Activated CD8-positive, alpha-beta memory T cell treated with anti-CD3 and anti-CD28 coated beads, Interleukin-2, amount 10 ng/mL, durations not matched to agents 7 days and 5 days (primary cell): ENCODE measurements at regions not wholly inside any gene's neighbourhood (a gene's known extent, or its start where the extent isn't known, plus 50 kb on each side); places are given as distances from the start of the nearest gene placed in this dataset.

ENCODE experiments used
- ATAC-seq: fragments of 150-1000 bp; cut with Tn5 transposase; one replicate; pipeline ENCODE4 v1.10.0; 2021; ENCODE audit warnings: moderate library complexity
- CTCF ChIA-PET: fragments of 350-600 bp; sonication (Branson Sonifier 250); formaldehyde crosslinking; loops from one replicate; lab custom pipeline; 2021; ENCODE audit warnings: antibody characterized with exemption; lab: Charles Lee
- DNase-seq: peaks from one replicate; pipeline ENCODE4 v3.0.0-alpha.2; 2020
- H3K27ac Mint-ChIP-seq: one replicate; pipeline ENCODE4 v1.8.0; 2021; ENCODE audit warnings: mild to moderate bottlenecking, mixed read lengths
- H3K27me3 Mint-ChIP-seq: one replicate; pipeline ENCODE4 v1.8.0; 2021; ENCODE audit warnings: mixed read lengths
- H3K36me3 Mint-ChIP-seq: one replicate; pipeline ENCODE4 v1.8.0; 2021; ENCODE audit warnings: mild to moderate bottlenecking, mixed read lengths
- H3K4me1 Mint-ChIP-seq: one replicate; pipeline ENCODE4 v1.8.0; 2021; ENCODE audit warnings: mixed read lengths
- H3K4me3 Mint-ChIP-seq: one replicate; pipeline ENCODE4 v1.8.0; 2021; ENCODE audit warnings: mild to moderate bottlenecking, moderate library complexity, mixed read lengths
- H3K9me3 Mint-ChIP-seq: one replicate; pipeline ENCODE4 v1.8.0; 2022; ENCODE audit warnings: low read depth, mixed read lengths

DNA sequence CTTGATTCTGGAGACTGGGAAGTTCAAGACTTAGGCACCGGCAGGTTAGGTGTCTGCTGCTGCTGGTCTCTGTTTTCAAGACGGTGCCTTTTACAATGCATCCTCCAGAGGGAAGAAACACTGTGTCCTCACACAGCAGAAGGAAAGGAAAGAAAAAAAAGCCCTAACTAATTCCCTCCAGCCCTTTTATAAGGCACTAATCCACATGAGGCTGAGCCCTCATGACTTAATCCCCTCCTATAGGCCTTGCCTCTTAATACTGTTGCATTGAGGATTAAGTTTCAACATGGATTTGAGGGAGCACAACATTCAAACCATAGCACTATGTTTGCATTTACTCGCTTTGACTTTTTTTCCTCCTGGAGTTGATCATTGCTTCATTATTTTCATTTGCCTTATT is 585.9 kb downstream of the TLR4 start:
- Mint-ChIP-seq H3K4me1 (no peaks in the 10 kb centered on the region), H3K27ac (no peak overlapping the region), H3K27me3 (no peaks in the 10 kb centered on the region), H3K4me3 (no peak overlapping the region), H3K9me3 (no peaks in the 10 kb centered on the region), H3K36me3 (no peaks in the 10 kb centered on the region)
- DNase-seq (no peak), ATAC-seq (no peak)
- CTCF ChIA-PET = no interaction called here

DNA sequence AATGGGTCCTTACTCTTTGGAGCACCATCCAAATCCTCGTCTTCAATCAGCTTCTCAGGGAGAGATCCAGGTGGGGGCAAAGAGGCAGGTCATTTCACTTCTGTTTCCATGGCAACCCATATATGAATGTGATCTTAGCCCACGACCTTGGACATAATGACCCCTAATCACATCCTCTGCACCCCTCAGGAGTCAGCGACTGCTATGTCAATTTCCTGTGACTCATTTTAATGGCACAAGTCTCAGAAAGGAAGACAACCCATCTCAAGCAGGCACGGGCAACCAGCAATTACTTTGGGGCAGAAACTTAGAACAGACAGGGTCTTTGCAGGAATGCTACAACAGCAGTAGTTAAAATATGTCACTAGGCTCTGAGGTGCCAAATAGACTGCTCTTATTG is 591.2 kb downstream of the TLR4 start:
- H3K4me1 Mint-ChIP-seq = no peaks in the 10 kb centered on the region
- CTCF ChIA-PET = no interaction called here
- ATAC-seq (no peak), DNase-seq (no peak)
- H3K4me3 Mint-ChIP-seq = no peak overlapping the region
- H3K27me3 Mint-ChIP-seq = no peaks in the 10 kb centered on the region
- no peaks in the 10 kb centered on the region for H3K9me3 Mint-ChIP-seq
- H3K36me3 Mint-ChIP-seq = no peaks in the 10 kb centered on the region
- no peak overlapping the region for H3K27ac Mint-ChIP-seq

DNA sequence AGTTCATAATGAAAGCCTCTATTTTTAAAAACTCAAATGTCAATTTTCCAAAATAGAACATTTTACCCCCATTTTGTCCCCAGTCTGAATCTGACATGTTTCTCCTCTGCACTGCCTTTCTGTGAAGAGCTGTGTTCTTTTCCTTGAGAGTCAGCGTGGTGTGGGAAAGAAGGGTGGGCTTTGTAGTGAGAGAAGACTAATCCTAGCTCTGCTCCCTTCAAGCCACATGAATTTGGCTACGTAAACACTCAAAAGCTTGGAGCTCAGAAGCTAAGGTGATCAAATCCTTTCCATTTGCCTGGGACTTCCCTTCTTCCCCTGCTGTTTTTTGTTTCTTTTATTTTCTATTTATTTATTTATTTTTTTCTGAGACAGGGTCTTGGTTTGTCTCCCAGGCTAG is 598.5 kb downstream of the TLR4 start:
- Mint-ChIP-seq H3K4me1 (no peaks in the 10 kb centered on the region), H3K9me3 (no peaks in the 10 kb centered on the region), H3K4me3 (no peak overlapping the region), H3K27ac (no peak overlapping the region), H3K36me3 (no peaks in the 10 kb centered on the region), H3K27me3 (no peaks in the 10 kb centered on the region)
- DNase-seq (no peak), ATAC-seq (no peak)
- CTCF ChIA-PET = no interaction called here

DNA sequence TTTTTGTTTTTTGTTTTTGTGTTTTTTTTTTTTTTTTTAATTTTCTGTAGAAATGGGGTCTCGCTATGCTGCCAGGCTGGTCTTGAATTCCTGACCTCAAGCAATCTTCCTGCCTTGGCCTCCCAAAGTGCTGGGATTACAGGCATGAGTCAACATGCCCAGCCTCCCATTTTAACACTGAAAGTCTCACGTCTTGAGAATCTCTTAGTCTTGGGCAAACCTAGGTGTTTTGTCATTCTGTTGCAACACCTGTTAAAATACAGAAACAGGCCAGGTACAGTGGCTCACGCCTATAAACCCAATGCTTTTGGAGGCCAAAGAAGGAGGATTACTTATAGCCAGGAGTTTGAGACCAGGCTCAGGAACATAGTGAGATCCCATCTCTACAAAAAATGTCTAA is 599.0 kb downstream of the TLR4 start:
- Mint-ChIP-seq H3K4me3 (no peak overlapping the region), H3K36me3 (no peaks in the 10 kb centered on the region), H3K27me3 (no peaks in the 10 kb centered on the region), H3K4me1 (no peaks in the 10 kb centered on the region), H3K27ac (no peak overlapping the region), H3K9me3 (no peaks in the 10 kb centered on the region)
- CTCF ChIA-PET = no interaction called here
- ATAC-seq (no peak), DNase-seq (no peak)

DNA sequence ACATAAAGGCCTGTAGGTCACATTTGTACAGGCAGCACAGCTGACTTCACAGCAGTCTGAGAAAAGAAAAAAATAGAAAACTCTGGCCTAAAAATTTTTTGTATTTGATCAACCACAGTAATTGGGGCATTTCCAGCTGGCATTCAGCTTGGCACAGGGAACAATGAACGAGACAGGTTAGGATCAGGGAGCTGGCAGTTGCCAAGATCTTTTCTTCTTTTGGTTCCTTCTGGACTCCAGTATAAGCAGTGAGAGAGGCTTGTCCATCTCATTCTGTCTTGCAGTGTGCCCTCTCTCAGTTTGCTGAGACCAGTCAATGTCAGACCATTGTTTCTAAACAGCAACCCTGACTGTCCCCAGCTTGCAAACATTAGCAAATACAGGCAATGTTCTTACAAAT is 601.1 kb downstream of the TLR4 start:
- H3K9me3 Mint-ChIP-seq = no peaks in the 10 kb centered on the region
- CTCF ChIA-PET = no interaction called here
- DNase-seq (no peak), ATAC-seq (no peak)
- no peak overlapping the region for H3K27ac Mint-ChIP-seq
- H3K27me3 Mint-ChIP-seq = no peaks in the 10 kb centered on the region
- H3K36me3 Mint-ChIP-seq = no peaks in the 10 kb centered on the region
- no peaks in the 10 kb centered on the region for H3K4me1 Mint-ChIP-seq
- H3K4me3 Mint-ChIP-seq = no peak overlapping the region

DNA sequence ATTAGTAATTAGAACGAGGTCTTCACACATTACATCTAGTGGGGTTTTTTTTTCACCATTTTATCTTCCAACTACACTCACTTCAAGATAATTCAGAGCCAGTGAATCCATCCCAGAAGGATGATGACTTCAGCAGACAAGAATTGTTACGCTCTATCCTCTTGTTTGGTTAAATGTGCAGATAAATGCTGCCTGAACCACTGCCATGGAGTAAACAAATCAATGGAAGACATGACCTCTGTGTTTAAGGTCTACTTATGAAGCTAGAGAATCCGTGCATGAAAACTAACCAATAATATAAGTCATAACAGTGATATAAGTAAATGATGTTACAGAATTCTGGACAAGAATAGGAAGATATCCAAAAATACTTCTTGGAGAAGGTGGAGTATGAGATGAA is 602.6 kb downstream of the TLR4 start:
- Mint-ChIP-seq H3K4me1 (no peaks in the 10 kb centered on the region), H3K36me3 (no peaks in the 10 kb centered on the region), H3K4me3 (no peak overlapping the region), H3K9me3 (no peaks in the 10 kb centered on the region), H3K27ac (no peak overlapping the region), H3K27me3 (no peaks in the 10 kb centered on the region)
- DNase-seq = no peak
- CTCF ChIA-PET = no interaction called here
- no peak for ATAC-seq

DNA sequence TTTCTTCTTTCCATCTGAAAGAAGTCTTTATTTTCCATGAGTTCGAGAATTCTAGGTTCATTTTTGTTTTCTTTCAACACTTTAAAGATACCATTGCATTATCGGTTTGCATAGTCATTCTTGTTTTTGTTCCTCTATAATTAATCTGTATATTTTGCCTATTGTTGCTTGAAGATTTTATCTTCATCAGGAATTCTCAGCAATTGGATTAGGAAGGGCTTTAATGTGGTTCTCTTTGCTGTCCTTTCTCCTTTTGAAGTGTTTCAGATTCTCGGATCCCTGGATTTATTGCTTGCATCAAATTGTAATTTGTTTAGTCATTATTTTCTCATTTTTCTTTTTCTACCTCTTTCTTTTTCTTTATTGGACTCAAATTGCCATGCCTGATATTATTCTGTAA is 609.8 kb downstream of the TLR4 start:
- Mint-ChIP-seq H3K4me3 (no peak overlapping the region), H3K9me3 (peaks cover 4% of the 10 kb centered on the region), H3K27ac (no peak overlapping the region), H3K4me1 (no peaks in the 10 kb centered on the region), H3K27me3 (no peaks in the 10 kb centered on the region), H3K36me3 (no peaks in the 10 kb centered on the region)
- CTCF ChIA-PET = no interaction called here
- no peak for ATAC-seq
- no peak for DNase-seq

DNA sequence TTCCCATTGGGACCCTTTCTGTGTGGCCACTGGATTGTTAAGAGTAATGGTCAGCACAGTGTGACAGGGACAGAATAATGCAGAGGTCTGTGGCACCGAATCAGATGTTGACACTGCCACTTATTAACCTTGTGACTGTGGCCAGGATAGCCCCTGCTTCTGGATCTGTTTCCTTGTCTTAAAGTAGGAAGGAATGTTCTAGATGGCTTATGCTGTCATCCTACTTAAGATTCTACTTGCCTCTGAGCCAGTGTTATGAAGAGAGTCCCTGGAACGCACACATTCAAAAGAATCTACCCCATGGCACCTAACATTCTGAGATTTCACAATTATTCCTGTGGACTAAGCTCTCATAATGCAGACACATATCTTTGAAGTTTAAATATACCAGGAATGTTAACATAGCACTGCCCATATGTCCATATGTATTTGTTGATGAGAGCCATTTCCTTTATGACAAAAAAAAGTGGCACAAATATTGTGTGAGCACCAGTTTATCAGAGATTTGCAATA is 612.7 kb downstream of the TLR4 start:
- CTCF ChIA-PET = no interaction called here
- Mint-ChIP-seq H3K4me3 (no peak overlapping the region), H3K27me3 (no peaks in the 10 kb centered on the region), H3K9me3 (peaks cover 5% of the 10 kb centered on the region), H3K27ac (no peak overlapping the region), H3K4me1 (no peaks in the 10 kb centered on the region), H3K36me3 (no peaks in the 10 kb centered on the region)
- DNase-seq = no peak
- no peak for ATAC-seq

DNA sequence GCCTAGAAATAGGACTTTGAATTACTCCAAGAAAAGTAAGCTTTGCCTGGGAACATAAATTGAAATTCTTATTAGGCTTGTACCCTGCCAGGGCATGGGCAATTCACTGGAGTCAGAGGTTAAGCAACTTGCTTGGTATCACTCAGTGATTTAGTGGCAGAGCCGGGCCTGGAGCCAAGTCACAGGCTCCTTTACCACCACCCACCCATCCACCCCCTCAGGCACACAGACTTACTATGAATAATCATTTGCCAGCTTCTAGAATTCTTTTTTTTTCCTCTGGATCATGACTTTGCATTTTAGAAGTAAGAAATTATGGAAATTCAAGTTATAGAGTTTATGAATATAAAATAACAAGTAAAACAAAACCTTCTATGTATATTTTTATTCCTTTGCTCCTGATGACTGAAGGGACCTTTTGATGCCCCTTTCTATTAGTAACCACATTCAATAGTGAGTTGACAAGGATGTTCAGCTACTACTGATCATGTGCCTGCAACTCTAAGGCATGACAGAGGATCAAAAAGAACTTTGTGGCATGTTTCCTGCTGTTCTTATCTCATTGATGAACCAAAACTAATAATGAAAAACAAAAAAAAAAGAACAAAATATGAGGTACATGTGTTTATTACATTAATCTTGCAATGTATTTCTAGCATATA is 614.7 kb downstream of the TLR4 start:
- H3K36me3 Mint-ChIP-seq = no peaks in the 10 kb centered on the region
- DNase-seq (no peak), ATAC-seq (no peak)
- no peaks in the 10 kb centered on the region for H3K4me1 Mint-ChIP-seq
- CTCF ChIA-PET = no interaction called here
- peaks cover 5% of the 10 kb centered on the region for H3K9me3 Mint-ChIP-seq
- H3K27ac Mint-ChIP-seq = no peak overlapping the region
- no peaks in the 10 kb centered on the region for H3K27me3 Mint-ChIP-seq
- H3K4me3 Mint-ChIP-seq = no peak overlapping the region

DNA sequence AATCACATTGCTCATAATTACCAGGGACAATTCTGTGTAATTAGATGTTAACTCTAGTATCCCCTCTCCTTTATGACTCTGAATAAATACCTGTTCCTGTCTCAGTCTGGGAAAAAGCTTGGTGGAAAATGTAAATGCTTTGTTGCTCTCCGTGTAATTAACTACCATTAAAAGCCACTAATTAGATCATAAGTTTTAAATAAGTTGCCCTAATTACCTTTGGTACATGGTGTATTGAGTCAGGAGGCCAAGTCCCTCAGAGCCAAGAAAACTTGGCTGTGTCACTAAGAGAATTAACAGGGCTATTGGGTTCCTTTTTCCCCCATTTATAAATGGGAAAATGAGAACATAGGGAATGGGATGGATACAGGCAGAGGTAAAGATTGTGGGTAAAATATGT is 617.6 kb downstream of the TLR4 start:
- CTCF ChIA-PET = no interaction called here
- ATAC-seq (no peak), DNase-seq (no peak)
- H3K27me3 Mint-ChIP-seq = no peaks in the 10 kb centered on the region
- no peak overlapping the region for H3K27ac Mint-ChIP-seq
- peaks cover 9% of the 10 kb centered on the region for H3K9me3 Mint-ChIP-seq
- no peak overlapping the region for H3K4me3 Mint-ChIP-seq
- no peaks in the 10 kb centered on the region for H3K4me1 Mint-ChIP-seq
- H3K36me3 Mint-ChIP-seq = no peaks in the 10 kb centered on the region

DNA sequence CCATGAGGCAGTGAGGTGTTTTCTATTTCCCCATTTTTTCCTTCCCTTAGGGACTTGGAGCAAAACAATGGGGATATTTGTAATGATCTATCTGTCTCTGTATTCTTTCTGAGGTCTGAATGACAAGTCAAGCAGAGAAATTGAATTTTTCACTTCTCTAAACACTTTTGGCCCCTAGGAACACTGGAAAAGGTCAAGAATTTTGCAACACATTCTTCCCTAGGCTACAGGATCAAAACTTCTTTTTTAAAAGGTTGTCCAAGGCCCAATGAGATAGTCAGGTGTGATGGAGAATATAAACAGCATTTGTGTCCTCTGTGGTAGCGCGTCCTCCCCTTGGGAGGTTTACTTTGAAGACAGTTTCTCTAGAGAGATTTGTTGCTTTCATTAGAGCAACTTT is 620.5 kb downstream of the TLR4 start:
- no peak overlapping the region for H3K27ac Mint-ChIP-seq
- CTCF ChIA-PET = no interaction called here
- DNase-seq = no peak
- peaks cover 5% of the 10 kb centered on the region for H3K9me3 Mint-ChIP-seq
- no peak overlapping the region for H3K4me3 Mint-ChIP-seq
- no peaks in the 10 kb centered on the region for H3K36me3 Mint-ChIP-seq
- H3K27me3 Mint-ChIP-seq = no peaks in the 10 kb centered on the region
- no peak for ATAC-seq
- no peaks in the 10 kb centered on the region for H3K4me1 Mint-ChIP-seq

DNA sequence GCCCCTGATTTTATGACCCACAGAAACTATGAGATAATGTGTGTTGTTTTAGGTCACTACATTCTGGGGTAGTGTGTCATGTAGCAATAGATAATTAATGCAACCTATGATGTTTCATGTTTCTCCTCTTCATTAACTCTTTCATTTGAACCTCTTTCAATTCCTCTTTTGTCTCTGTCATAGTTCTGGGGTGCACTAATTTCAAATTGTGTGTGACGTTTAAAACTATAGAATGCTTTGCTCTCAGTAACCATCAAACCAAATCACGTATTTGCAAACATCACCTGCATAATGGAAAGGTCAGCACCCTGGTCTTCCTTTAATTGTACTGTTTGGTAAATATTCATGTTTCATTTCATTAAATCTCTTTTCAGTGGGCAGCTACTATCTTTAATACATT is 621.6 kb downstream of the TLR4 start:
- H3K9me3 Mint-ChIP-seq = peaks cover 4% of the 10 kb centered on the region
- no peaks in the 10 kb centered on the region for H3K27me3 Mint-ChIP-seq
- H3K4me3 Mint-ChIP-seq = no peak overlapping the region
- no peak overlapping the region for H3K27ac Mint-ChIP-seq
- ATAC-seq (no peak), DNase-seq (no peak)
- H3K4me1 Mint-ChIP-seq = no peaks in the 10 kb centered on the region
- CTCF ChIA-PET = no interaction called here
- no peaks in the 10 kb centered on the region for H3K36me3 Mint-ChIP-seq

DNA sequence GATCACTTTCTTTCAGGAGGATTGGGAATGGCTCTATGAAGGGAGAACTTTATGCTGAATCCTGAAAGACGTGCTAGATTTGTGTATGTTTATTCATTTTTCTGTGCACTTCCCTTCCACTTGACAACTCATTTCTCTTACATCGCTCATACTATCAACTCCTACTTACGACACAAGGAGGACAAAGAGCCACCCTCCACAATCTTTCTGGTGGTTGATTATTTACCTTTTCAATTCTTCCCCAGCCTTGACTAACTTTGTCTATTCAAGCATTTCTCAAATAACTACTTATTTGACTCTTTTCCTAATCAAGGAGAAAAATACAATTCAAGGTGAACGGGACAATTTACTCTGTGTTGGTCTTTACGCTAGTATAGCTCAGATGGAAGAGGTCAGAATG is 622.1 kb downstream of the TLR4 start:
- H3K27me3 Mint-ChIP-seq = no peaks in the 10 kb centered on the region
- CTCF ChIA-PET = no interaction called here
- no peak overlapping the region for H3K4me3 Mint-ChIP-seq
- DNase-seq (no peak), ATAC-seq (no peak)
- H3K9me3 Mint-ChIP-seq = peaks cover 6% of the 10 kb centered on the region
- no peaks in the 10 kb centered on the region for H3K4me1 Mint-ChIP-seq
- no peaks in the 10 kb centered on the region for H3K36me3 Mint-ChIP-seq
- no peak overlapping the region for H3K27ac Mint-ChIP-seq

DNA sequence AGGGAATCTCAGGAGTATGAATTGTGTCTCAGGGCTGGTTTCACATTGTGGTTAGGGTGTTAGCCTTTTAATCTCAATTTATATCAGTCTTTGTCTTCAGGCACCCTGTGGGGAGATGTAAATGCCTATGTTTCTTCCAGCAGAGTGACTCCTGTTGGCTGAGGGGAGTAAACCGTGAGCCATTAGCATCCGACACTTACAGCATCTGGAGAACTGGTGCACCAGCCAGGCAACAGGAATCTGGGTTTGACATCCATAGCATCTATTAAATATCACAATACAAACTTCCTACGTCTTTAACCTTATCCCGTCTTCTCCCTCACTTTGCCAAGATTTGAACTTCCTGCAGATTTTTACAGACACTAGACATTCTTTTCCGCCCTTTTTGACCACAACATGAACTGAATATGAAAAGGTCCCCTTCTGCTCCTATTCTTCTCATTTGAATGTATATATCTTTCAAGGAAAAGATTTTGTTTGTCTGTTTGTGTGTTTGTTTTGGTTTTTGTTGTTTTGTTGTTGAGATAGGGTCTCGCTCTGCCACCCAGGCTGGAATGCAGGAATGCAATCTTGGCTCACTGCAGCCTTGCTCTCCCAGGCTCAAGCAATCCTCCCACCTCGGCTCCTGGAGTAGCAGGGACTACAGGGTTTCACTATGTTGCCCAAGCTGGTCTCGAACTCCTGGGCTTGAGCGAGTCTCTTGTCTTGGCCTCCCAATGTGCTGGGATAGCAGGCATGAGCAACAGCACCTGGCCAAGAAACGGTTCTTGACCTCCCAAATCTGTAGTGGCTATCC is 626.2 kb downstream of the TLR4 start:
- H3K4me1 Mint-ChIP-seq = no peaks in the 10 kb centered on the region
- CTCF ChIA-PET = no interaction called here
- H3K4me3 Mint-ChIP-seq = no peak overlapping the region
- H3K36me3 Mint-ChIP-seq = no peaks in the 10 kb centered on the region
- no peak overlapping the region for H3K27ac Mint-ChIP-seq
- no peak for DNase-seq
- H3K27me3 Mint-ChIP-seq = no peaks in the 10 kb centered on the region
- peaks cover 4% of the 10 kb centered on the region for H3K9me3 Mint-ChIP-seq
- no peak for ATAC-seq
